ENCODE measurements at regions not wholly inside any gene's neighbourhood (a gene's known extent, or its start where the extent isn't known, plus 50 kb on each side); places are given as distances from the start of the nearest gene placed in this dataset.
"Not testable (repeated sequence)": the region's sequence is repeated elsewhere in the genome, so short reads cannot be mapped to it uniquely, and the experiment has no call there.

- Histone ChIP-seq H3K4me1 (peaks cover 0 to 19% (median 0%) of the 10 kb centered on the region in 4 donors), H3K9me3 (no peaks in the 10 kb centered on the region), H3K4me3 (no peak overlapping the region), H3K27ac (no peak overlapping the region), H3K36me3 (no peaks in the 10 kb centered on the region), H3K27me3 (no peaks in the 10 kb centered on the region)
- DNase-seq (no peak), ATAC-seq (ENCODE audit: low FRiP score in 2 of 2) (no peak)
- TF ChIP-seq POLR2A (IDR thresholded peaks at IDR 0.05): no peak
- no peak for TF ChIP-seq POLR2AphosphoS5 (IDR thresholded peaks at IDR 0.05)
- no peak for TF ChIP-seq EP300 (IDR thresholded peaks at IDR 0.05)
Measured at GRCh38 chr12:88367231-88367630, 213.0 kb downstream of the KITLG start.

GRCh38 chr12:88368077-88368476, 212.2 kb downstream of the KITLG start:
- not testable (repeated sequence) for ATAC-seq (ENCODE audit: low FRiP score in 2 of 2); H3K27me3 ChIP-seq; H3K9me3 ChIP-seq; H3K36me3 ChIP-seq; H3K27ac ChIP-seq; DNase-seq; H3K4me3 ChIP-seq
- WGBS, 2 donors: 86 to 89% methylated on average over 5 of the region's 5 CpGs
- H3K4me1 ChIP-seq: peaks cover 0 to 10% (median 0%) of the 10 kb centered on the region in 4 donors

GRCh38 chr12:88371416-88372183, 208.7 kb downstream of the KITLG start:
- DNase-seq (no peak), ATAC-seq (ENCODE audit: low FRiP score in 2 of 2) (no peak)
- no peaks in the 10 kb centered on the region for H3K27me3 ChIP-seq
- no peak overlapping the region for H3K4me3 ChIP-seq
- WGBS, 2 donors: 84 to 85% methylated on average over 7 of the region's 7 CpGs
- no peaks in the 10 kb centered on the region for H3K36me3 ChIP-seq
- H3K27ac ChIP-seq: no peak overlapping the region
- TF ChIP-seq POLR2A (IDR thresholded peaks at IDR 0.05) (no peak), CTCF (IDR thresholded peaks at IDR 0.05) (no peak), POLR2AphosphoS5 (IDR thresholded peaks at IDR 0.05) (no peak), EP300 (IDR thresholded peaks at IDR 0.05) (no peak)
- no peaks in the 10 kb centered on the region for H3K9me3 ChIP-seq
- H3K4me1 ChIP-seq: peaks cover 0 to 8% (median 0%) of the 10 kb centered on the region in 4 donors

- Histone ChIP-seq H3K27ac (no peak overlapping the region), H3K9me3 (no peaks in the 10 kb centered on the region), H3K27me3 (no peaks in the 10 kb centered on the region), H3K4me3 (no peak overlapping the region), H3K36me3 (no peaks in the 10 kb centered on the region), H3K4me1 (no peaks in the 10 kb centered on the region)
- ATAC-seq (ENCODE audit: low FRiP score in 2 of 2): peak in 1 of 2 donors; percentile 19
- 85 to 96% methylated on average over 5 to 6 of the region's 6 CpGs for WGBS, 2 donors
- no peak for DNase-seq
- TF ChIP-seq POLR2A (IDR thresholded peaks at IDR 0.05): no peak
- TF ChIP-seq CTCF (IDR thresholded peaks at IDR 0.05): no peak
- no peak for TF ChIP-seq POLR2AphosphoS5 (IDR thresholded peaks at IDR 0.05)
- TF ChIP-seq EP300 (IDR thresholded peaks at IDR 0.05): no peak
Measured at GRCh38 chr12:88375306-88376305, 204.7 kb downstream of the KITLG start.

GRCh38 chr12:88377973-88378372, 202.3 kb downstream of the KITLG start:
- Histone ChIP-seq H3K36me3 (no peaks in the 10 kb centered on the region), H3K9me3 (no peaks in the 10 kb centered on the region), H3K27me3 (no peaks in the 10 kb centered on the region), H3K4me1 (no peaks in the 10 kb centered on the region), H3K27ac (no peak overlapping the region), H3K4me3 (no peak overlapping the region)
- ATAC-seq (ENCODE audit: low FRiP score in 2 of 2) (no peak), DNase-seq (no peak)
- TF ChIP-seq POLR2AphosphoS5 (IDR thresholded peaks at IDR 0.05) (no peak), EP300 (IDR thresholded peaks at IDR 0.05) (no peak), CTCF (IDR thresholded peaks at IDR 0.05) (no peak), POLR2A (IDR thresholded peaks at IDR 0.05) (no peak)

All from upper lobe of left lung (tissue), 6 donors.